ENCODE measurements at regions not wholly inside any gene's neighbourhood (a gene's known extent, or its start where the extent isn't known, plus 50 kb on each side); places are given as distances from the start of the nearest gene placed in this dataset.

- TF ChIP-seq CTCF (conservative IDR thresholded peaks at IDR 0.05) = no peak
- H3K27ac ChIP-seq = no peak overlapping the region
Measured at GRCh38 chrX:110421500-110422455, 63.1 kb downstream of the RTL9 start.

- no peak for TF ChIP-seq CTCF (conservative IDR thresholded peaks at IDR 0.05)
- H3K27ac ChIP-seq = no peak overlapping the region
Measured at GRCh38 chrX:110425222-110426154, 66.8 kb downstream of the RTL9 start.

DNA sequence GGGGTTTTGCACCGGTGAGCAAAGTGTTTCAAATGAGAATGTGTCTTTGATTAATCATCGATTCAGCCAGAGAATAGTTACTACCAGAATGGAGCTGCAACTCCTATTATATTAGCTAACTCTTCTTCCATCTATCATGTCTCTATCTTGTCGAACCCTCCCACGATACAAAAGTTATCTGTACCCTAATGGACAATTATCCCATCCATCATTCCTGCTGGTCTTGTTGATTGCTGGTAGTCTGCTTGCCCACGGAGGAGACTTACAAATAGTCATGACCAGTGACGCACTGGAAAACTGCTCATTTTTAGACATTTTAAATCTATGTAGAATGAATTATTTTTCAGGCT lies 67.5 kb downstream of the RTL9 start:
- no peak overlapping the region for H3K27ac ChIP-seq
- TF ChIP-seq CTCF (conservative IDR thresholded peaks at IDR 0.05) = no peak

DNA sequence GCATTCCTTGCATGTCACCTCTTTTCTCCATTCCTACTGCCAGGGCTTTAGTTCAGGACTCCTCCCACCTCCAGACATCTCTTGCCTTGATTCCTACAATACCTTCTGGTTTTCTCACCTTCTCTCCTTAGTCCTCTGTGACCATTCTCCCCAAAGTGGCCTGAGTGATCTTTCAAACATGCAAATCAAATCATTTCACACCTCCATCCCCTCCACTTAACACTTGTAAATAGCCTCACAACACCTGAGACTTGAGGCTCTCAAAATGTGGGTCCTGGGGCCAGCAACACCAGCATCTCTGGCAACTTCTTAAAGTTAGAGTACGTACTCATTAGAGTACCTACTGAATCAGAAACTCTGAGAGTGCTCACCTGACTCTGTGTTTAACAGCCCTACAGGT lies 68.4 kb downstream of the RTL9 start:
- TF ChIP-seq CTCF (conservative IDR thresholded peaks at IDR 0.05) = no peak
- H3K27ac ChIP-seq = no peak overlapping the region

GRCh38 chrX:110428144-110428543 lies 69.5 kb downstream of the RTL9 start:
- no peak overlapping the region for H3K27ac ChIP-seq
- no peak for TF ChIP-seq CTCF (conservative IDR thresholded peaks at IDR 0.05)

DNA sequence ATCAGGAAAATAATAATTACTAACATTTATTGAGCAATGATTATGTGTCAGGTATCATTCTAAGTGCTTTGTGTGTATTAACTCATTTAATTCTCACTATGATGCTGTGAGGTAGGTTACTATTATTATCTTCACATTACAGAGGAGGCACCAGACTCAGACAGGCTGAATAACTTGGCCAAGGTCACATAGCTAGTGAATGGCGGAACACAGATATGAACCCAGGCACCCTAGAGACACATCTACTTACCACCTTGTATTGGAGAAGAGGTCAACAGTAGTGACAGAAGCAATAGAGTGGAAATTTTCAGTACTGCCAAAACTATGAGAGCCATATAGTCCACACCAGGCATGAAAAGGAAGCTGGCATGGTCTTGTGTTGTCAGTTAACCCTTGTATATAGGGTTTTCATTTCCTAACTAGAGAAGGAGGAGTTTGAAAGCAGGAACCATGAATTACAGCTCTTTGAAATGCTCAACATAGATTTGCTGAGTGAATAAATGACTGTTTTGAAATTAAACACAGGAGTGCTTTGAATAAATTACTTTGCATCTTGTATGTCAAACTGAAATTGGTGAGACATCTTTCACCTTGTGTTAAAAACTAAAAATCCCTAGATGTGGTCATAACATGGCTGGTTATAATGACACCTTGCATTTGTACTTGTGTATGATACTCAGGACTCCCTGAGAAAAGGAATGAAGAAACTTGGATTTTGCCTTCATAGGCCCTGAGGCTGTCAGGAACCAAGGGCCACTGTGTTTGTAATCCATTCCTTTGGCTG lies 71.8 kb downstream of the RTL9 start:
- TF ChIP-seq CTCF (conservative IDR thresholded peaks at IDR 0.05) = no peak
- H3K27ac ChIP-seq = no peak overlapping the region
